ENCODE measurements at regions not wholly inside any gene's neighbourhood (a gene's known extent, or its start where the extent isn't known, plus 50 kb on each side); places are given as distances from the start of the nearest gene placed in this dataset.

- TF ChIP-seq, protein P1, sequence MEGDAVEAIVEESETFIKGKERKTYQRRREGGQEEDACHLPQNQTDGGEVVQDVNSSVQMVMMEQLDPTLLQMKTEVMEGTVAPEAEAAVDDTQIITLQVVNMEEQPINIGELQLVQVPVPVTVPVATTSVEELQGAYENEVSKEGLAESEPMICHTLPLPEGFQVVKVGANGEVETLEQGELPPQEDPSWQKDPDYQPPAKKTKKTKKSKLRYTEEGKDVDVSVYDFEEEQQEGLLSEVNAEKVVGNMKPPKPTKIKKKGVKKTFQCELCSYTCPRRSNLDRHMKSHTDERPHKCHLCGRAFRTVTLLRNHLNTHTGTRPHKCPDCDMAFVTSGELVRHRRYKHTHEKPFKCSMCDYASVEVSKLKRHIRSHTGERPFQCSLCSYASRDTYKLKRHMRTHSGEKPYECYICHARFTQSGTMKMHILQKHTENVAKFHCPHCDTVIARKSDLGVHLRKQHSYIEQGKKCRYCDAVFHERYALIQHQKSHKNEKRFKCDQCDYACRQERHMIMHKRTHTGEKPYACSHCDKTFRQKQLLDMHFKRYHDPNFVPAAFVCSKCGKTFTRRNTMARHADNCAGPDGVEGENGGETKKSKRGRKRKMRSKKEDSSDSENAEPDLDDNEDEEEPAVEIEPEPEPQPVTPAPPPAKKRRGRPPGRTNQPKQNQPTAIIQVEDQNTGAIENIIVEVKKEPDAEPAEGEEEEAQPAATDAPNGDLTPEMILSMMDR (IDR thresholded peaks at IDR 0.05; ENCODE audit: low read depth, low read length, missing control alignments), result no peak
- no peak overlapping the region for H3K4me3 ChIP-seq (replicated peaks; ENCODE audit: low read depth, low read length)
- DNase-seq (ENCODE audit: extremely low read depth, low read depth), result no peak
Observed at GRCh38 chr2:104425850-104426595, 427.9 kb upstream of the POU3F3 start.

DNA sequence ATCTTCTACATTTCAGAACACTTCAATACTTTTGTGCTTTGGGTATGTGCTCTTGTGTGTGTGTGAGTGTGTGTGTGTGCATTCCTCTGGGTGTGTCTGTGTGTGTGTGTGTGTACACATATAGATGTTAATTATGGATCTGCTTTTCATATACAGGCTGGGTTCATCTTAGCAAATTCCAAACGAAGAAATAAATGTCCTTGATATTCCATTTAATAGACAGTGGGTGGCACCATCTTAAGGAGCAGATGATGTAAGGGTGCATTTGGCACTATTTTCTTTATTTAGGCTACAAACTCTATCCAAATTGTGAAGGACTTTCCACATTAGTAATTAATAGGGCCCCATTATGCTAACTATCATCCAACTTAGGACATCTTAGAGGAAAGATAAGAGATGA lies 425.8 kb upstream of the POU3F3 start:
- no peak for DNase-seq (ENCODE audit: extremely low read depth, low read depth)
- TF ChIP-seq, protein P1 (IDR thresholded peaks at IDR 0.05; ENCODE audit: low read depth, low read length, missing control alignments), result no peak
- H3K4me3 ChIP-seq (replicated peaks; ENCODE audit: low read depth, low read length), result no peak overlapping the region

DNA sequence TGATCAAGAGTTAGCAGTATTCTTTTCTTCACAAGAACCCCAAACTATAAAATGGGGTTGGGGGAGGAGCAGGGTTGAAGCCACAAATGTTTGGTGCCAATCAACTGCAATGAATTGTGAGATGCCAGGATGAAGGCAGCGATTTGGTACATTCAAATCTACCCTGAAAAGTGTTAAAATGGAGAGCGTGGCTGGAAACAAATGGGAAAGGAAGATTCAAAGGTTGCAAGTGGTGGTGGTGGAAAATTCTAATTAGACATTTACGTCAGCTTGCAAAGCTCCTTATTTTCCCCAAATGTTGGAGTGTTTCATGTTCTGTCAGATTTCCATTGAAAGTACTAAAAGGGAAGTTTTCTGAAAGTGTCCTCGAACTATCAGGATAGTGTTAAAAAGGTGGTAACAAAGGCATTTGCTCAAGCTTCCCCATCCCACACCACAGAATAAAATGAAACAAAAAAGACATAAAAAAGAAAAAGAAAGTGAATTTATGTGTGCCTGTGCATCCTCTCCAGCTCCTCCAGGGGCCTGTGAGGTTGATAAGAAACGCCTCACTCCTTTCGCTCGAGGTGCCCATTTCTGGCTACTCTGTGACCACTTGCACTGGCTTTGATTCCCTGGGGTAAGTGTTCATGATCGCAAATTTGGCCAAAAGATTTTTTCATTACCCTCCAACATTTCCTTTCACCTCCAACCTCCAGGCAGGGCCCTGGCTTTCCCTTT lies 424.1 kb upstream of the POU3F3 start:
- TF ChIP-seq, protein P1 (IDR thresholded peaks at IDR 0.05; ENCODE audit: low read depth, low read length, missing control alignments), result no peak
- no peak for DNase-seq (ENCODE audit: extremely low read depth, low read depth)
- H3K4me3 ChIP-seq (replicated peaks; ENCODE audit: low read depth, low read length), result no peak overlapping the region

DNA sequence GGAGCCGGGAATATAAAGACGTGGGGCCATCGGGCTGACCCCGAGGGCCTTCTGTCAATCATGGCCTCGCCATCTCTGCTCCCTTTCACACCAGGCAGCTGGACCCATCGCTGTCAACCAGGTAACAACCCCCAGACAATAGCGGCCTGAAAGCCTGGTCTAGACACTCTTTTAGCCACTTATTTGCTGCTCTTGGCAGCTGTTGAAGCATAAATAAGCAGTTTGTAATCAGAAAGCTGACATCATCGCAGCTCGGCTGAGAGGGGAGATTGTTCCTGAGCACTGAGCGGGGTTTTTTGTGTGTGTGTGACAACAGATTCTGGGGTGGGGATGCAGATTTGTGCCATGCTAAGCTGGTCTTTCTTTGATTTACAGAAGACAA lies 423.6 kb upstream of the POU3F3 start:
- DNase-seq (ENCODE audit: extremely low read depth, low read depth), result no peak
- no peak overlapping the region for H3K4me3 ChIP-seq (replicated peaks; ENCODE audit: low read depth, low read length)
- TF ChIP-seq, protein P1 (IDR thresholded peaks at IDR 0.05; ENCODE audit: low read depth, low read length, missing control alignments), result no peak

GRCh38 chr2:104430852-104431251 lies 423.1 kb upstream of the POU3F3 start:
- no peak overlapping the region for H3K4me3 ChIP-seq (replicated peaks; ENCODE audit: low read depth, low read length)
- TF ChIP-seq, protein P1 (IDR thresholded peaks at IDR 0.05; ENCODE audit: low read depth, low read length, missing control alignments), result no peak
- no peak for DNase-seq (ENCODE audit: extremely low read depth, low read depth)

- no peak for DNase-seq (ENCODE audit: extremely low read depth, low read depth)
- H3K4me3 ChIP-seq (replicated peaks; ENCODE audit: low read depth, low read length), result no peak overlapping the region
- TF ChIP-seq, protein P1 (IDR thresholded peaks at IDR 0.05; ENCODE audit: low read depth, low read length, missing control alignments), result no peak
Observed at GRCh38 chr2:104431701-104432121, 422.2 kb upstream of the POU3F3 start.

All from HFF-Myc (cell line).